DOHH2 (cell line): ENCODE measurements at regions not wholly inside any gene's neighbourhood (a gene's known extent, or its start where the extent isn't known, plus 50 kb on each side); places are given as distances from the start of the nearest gene placed in this dataset.

ENCODE experiments used
- EZH2phosphoT487 ChIP-seq: fragments of 200-600 bp; sonication (generic); IDR thresholded peaks from 2 replicates; pipeline ENCODE4 v1.6.1; 2017; ENCODE audit warnings: borderline replicate concordance, mild to moderate bottlenecking, antibody characterized with exemption, low read length, moderate library complexity, mixed read lengths
- TF ChIP-seq, protein P1 (sequence below): fragments of 200-600 bp; sonication (generic); IDR thresholded peaks from one replicate; pipeline ENCODE4 v1.5.1; 2014; ENCODE audit warnings: antibody characterized with exemption, mild to moderate bottlenecking, low read depth, low read length; ENCODE audit not compliant: poor library complexity, severe bottlenecking

DNA sequence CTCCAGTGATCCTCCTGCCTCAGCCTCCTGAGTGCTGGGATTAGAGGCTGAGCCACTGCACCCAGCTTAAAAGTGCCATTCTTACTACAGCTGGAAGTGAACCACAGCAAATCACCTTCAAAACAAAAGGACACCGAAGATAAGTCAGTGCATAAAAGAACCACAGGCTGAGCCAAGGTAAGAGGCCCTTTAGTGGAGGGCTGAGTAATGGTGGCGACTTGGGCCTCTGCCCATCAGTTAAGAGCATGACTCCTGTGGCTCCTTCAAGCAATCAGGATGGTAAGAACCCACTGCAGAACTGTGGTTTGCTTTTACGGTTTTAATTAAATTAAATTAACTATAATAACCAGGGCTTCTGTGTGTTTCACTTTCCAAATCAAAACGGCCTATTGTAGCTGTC, 75.1 kb downstream of the CTAGE1 start:
- TF ChIP-seq, protein P1, sequence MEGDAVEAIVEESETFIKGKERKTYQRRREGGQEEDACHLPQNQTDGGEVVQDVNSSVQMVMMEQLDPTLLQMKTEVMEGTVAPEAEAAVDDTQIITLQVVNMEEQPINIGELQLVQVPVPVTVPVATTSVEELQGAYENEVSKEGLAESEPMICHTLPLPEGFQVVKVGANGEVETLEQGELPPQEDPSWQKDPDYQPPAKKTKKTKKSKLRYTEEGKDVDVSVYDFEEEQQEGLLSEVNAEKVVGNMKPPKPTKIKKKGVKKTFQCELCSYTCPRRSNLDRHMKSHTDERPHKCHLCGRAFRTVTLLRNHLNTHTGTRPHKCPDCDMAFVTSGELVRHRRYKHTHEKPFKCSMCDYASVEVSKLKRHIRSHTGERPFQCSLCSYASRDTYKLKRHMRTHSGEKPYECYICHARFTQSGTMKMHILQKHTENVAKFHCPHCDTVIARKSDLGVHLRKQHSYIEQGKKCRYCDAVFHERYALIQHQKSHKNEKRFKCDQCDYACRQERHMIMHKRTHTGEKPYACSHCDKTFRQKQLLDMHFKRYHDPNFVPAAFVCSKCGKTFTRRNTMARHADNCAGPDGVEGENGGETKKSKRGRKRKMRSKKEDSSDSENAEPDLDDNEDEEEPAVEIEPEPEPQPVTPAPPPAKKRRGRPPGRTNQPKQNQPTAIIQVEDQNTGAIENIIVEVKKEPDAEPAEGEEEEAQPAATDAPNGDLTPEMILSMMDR: no peak
- no peak for TF ChIP-seq EZH2phosphoT487
